ENCODE measurements at regions not wholly inside any gene's neighbourhood (a gene's known extent, or its start where the extent isn't known, plus 50 kb on each side); places are given as distances from the start of the nearest gene placed in this dataset.
"Not testable (repeated sequence)": the region's sequence is repeated elsewhere in the genome, so short reads cannot be mapped to it uniquely, and the experiment has no call there.

GRCh38 chr1:30172299-30172694 lies 551.1 kb downstream of the MATN1 start:
- H3K4me1 Mint-ChIP-seq (ENCODE audit: low read depth): no peaks in the 10 kb centered on the region
- H3K36me3 Mint-ChIP-seq (ENCODE audit: low read depth): no peaks in the 10 kb centered on the region
- intact Hi-C loops (cut with micrococcal nuclease): no loop called here
- no peak overlapping the region for H3K4me3 Mint-ChIP-seq
- no peak for DNase-seq (ENCODE audit: low spot score)
- H3K27ac Mint-ChIP-seq: no peak overlapping the region
- no peaks in the 10 kb centered on the region for H3K9me3 Mint-ChIP-seq
- H3K27me3 Mint-ChIP-seq (ENCODE audit: insufficient read depth): peaks cover 17% of the 10 kb centered on the region

DNA sequence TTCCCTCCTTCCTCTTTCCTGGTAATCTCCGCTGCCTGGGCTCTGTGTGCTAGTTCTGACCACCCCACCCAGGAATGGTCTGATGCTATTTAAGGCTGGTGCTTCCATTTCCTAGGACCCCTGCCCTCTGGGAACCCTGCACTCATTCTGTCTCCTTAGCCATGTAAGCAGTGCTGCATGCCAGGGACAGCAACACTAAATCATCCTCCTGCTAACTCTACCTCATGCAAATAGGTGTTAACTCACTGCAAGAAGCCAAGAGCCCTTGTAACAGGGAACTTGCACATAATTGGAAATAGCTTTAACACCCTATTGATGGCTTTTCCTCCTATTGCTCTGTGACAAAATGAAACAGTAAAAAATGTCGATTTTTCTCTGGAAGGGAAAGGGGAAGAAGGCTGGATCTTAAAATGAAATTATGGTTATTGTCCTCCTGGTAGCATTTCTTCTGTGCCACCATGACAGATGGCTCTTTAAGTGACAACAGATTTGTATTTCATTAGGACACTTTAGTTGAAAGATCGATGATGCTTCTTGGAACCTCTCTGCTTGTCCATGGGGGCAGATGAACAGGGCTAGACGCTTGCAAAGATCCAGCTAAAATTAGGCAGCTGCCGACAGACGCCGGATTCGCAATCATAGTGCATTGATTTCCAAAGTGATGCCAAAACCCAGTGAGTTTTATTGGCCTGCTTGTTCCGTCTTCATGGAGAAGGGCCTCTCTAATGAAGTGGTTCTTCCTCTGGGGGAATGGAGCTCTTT lies 551.7 kb downstream of the MATN1 start:
- no peaks in the 10 kb centered on the region for H3K4me1 Mint-ChIP-seq (ENCODE audit: low read depth)
- no peaks in the 10 kb centered on the region for H3K9me3 Mint-ChIP-seq
- H3K27ac Mint-ChIP-seq: no peak overlapping the region
- no peak for DNase-seq (ENCODE audit: low spot score)
- H3K27me3 Mint-ChIP-seq (ENCODE audit: insufficient read depth): peaks cover 21% of the 10 kb centered on the region
- no peak overlapping the region for H3K4me3 Mint-ChIP-seq
- no peaks in the 10 kb centered on the region for H3K36me3 Mint-ChIP-seq (ENCODE audit: low read depth)
- intact Hi-C loops (cut with micrococcal nuclease): no loop called here

DNA sequence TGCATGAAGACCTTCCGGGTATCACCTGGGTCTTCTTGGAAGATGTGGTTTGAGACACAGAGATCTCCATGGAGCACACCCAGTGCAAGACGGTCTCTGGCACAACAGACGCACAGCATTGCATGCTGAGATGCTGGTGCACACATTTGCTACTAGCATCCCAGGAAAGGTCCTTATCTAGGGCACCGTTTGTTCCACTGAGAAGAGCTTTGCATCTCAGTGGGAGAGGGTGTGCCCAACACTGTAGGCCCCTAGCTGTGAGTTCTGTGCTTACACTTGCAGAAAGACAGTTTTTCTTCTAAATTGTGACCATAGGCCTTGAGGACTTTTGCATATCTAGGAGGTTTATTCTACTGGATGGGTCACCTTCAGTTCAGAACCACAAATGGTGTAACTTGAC lies 554.1 kb downstream of the MATN1 start:
- peaks cover 29% of the 10 kb centered on the region for H3K27me3 Mint-ChIP-seq (ENCODE audit: insufficient read depth)
- DNase-seq (ENCODE audit: low spot score): no peak
- H3K4me3 Mint-ChIP-seq: no peak overlapping the region
- no peaks in the 10 kb centered on the region for H3K9me3 Mint-ChIP-seq
- intact Hi-C loops (cut with micrococcal nuclease): no loop called here
- no peak overlapping the region for H3K27ac Mint-ChIP-seq
- no peaks in the 10 kb centered on the region for H3K36me3 Mint-ChIP-seq (ENCODE audit: low read depth)
- no peaks in the 10 kb centered on the region for H3K4me1 Mint-ChIP-seq (ENCODE audit: low read depth)

- no peak overlapping the region for H3K4me3 Mint-ChIP-seq
Observed at GRCh38 chr1:30166174-30166573, 557.2 kb downstream of the MATN1 start.

DNA sequence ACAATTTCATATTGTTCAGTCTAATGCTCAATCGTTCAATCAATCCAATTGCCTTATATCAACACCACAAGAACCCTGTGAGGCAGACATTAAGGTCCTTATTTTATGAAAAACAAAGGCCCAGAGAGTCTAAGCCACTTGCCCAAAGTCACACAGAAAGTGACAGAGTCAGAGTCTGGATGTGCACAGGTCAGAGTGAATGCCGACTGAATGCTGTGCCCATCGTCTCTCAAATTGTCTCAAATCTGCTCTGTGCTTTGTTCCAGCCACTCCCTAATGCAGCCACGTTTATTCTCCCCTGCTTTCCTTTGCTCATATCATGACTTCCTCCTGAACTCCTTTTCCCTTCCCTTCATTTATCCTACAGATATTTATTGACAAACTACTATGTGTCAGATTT lies 558.3 kb downstream of the MATN1 start:
- intact Hi-C loops (cut with micrococcal nuclease): no loop called here
- DNase-seq (ENCODE audit: low spot score): no peak
- Mint-ChIP-seq H3K4me1 (ENCODE audit: low read depth) (no peaks in the 10 kb centered on the region), H3K9me3 (no peaks in the 10 kb centered on the region), H3K27me3 (ENCODE audit: insufficient read depth) (peaks cover 22% of the 10 kb centered on the region), H3K27ac (no peak overlapping the region), H3K4me3 (no peak overlapping the region), H3K36me3 (ENCODE audit: low read depth) (no peaks in the 10 kb centered on the region)

More at GRCh38 chr1:30166174-30166573, 557.2 kb downstream of the MATN1 start:
- peaks cover 22% of the 10 kb centered on the region for H3K27me3 Mint-ChIP-seq (ENCODE audit: insufficient read depth)
- no peaks in the 10 kb centered on the region for H3K9me3 Mint-ChIP-seq
- H3K36me3 Mint-ChIP-seq (ENCODE audit: low read depth): no peaks in the 10 kb centered on the region
- H3K4me1 Mint-ChIP-seq (ENCODE audit: low read depth): no peaks in the 10 kb centered on the region
- no peak for DNase-seq (ENCODE audit: low spot score)
- intact Hi-C loops (cut with micrococcal nuclease): no loop called here
- H3K27ac Mint-ChIP-seq: no peak overlapping the region

DNA sequence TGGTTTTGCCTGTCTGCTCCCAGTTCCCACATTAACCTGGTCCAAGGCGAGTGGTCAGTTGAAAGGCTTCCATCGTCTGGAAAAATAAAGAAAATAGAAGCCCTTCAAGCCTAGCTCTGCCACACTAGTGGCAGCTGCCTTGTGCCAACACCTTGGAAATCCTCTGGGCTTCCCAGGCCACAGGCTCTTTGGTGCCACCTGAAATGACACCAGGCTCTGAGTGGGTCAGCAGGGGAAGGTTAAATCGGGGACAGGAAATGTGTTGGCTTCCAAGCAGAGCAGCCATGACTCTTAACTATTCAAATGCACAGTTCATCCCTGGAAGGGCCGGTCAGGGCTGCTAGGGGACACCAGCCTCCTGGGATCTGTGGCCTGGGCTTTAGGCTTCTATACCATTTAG lies 558.7 kb downstream of the MATN1 start:
- Mint-ChIP-seq H3K4me1 (ENCODE audit: low read depth) (no peaks in the 10 kb centered on the region), H3K4me3 (no peak overlapping the region), H3K27me3 (ENCODE audit: insufficient read depth) (peaks cover 23% of the 10 kb centered on the region), H3K27ac (no peak overlapping the region), H3K36me3 (ENCODE audit: low read depth) (no peaks in the 10 kb centered on the region), H3K9me3 (no peaks in the 10 kb centered on the region)
- DNase-seq (ENCODE audit: low spot score): no peak
- intact Hi-C loops (cut with micrococcal nuclease): no loop called here

GRCh38 chr1:30162565-30162964 lies 560.8 kb downstream of the MATN1 start:
- Mint-ChIP-seq H3K27ac (no peak overlapping the region), H3K4me1 (ENCODE audit: low read depth) (no peaks in the 10 kb centered on the region), H3K36me3 (ENCODE audit: low read depth) (no peaks in the 10 kb centered on the region), H3K27me3 (ENCODE audit: insufficient read depth) (peaks cover 22% of the 10 kb centered on the region), H3K4me3 (no peak overlapping the region), H3K9me3 (no peaks in the 10 kb centered on the region)
- no peak for DNase-seq (ENCODE audit: low spot score)
- intact Hi-C loops (cut with micrococcal nuclease): no loop called here

GRCh38 chr1:30161953-30162352 lies 561.4 kb downstream of the MATN1 start:
- intact Hi-C loops (cut with micrococcal nuclease): no loop called here
- Mint-ChIP-seq H3K4me1 (ENCODE audit: low read depth) (no peaks in the 10 kb centered on the region), H3K9me3 (no peaks in the 10 kb centered on the region), H3K36me3 (ENCODE audit: low read depth) (no peaks in the 10 kb centered on the region), H3K27ac (no peak overlapping the region), H3K4me3 (no peak overlapping the region), H3K27me3 (ENCODE audit: insufficient read depth) (peaks cover 17% of the 10 kb centered on the region)
- no peak for DNase-seq (ENCODE audit: low spot score)

GRCh38 chr1:30160999-30161689 lies 562.2 kb downstream of the MATN1 start:
- H3K27me3 Mint-ChIP-seq (ENCODE audit: insufficient read depth): peaks cover 10% of the 10 kb centered on the region
- no peak for DNase-seq (ENCODE audit: low spot score)
- no peak overlapping the region for H3K27ac Mint-ChIP-seq
- intact Hi-C loops (cut with micrococcal nuclease): no loop called here
- no peaks in the 10 kb centered on the region for H3K9me3 Mint-ChIP-seq
- H3K4me3 Mint-ChIP-seq: no peak overlapping the region
- H3K36me3 Mint-ChIP-seq (ENCODE audit: low read depth): no peaks in the 10 kb centered on the region
- no peaks in the 10 kb centered on the region for H3K4me1 Mint-ChIP-seq (ENCODE audit: low read depth)

GRCh38 chr1:30159015-30159414 lies 564.4 kb downstream of the MATN1 start:
- H3K9me3 Mint-ChIP-seq: peaks cover 4% of the 10 kb centered on the region
- peaks cover 5% of the 10 kb centered on the region for H3K27me3 Mint-ChIP-seq (ENCODE audit: insufficient read depth)
- intact Hi-C loops (cut with micrococcal nuclease): no loop called here
- no peaks in the 10 kb centered on the region for H3K36me3 Mint-ChIP-seq (ENCODE audit: low read depth)
- no peak overlapping the region for H3K4me3 Mint-ChIP-seq
- no peaks in the 10 kb centered on the region for H3K4me1 Mint-ChIP-seq (ENCODE audit: low read depth)
- no peak for DNase-seq (ENCODE audit: low spot score)
- no peak overlapping the region for H3K27ac Mint-ChIP-seq

DNA sequence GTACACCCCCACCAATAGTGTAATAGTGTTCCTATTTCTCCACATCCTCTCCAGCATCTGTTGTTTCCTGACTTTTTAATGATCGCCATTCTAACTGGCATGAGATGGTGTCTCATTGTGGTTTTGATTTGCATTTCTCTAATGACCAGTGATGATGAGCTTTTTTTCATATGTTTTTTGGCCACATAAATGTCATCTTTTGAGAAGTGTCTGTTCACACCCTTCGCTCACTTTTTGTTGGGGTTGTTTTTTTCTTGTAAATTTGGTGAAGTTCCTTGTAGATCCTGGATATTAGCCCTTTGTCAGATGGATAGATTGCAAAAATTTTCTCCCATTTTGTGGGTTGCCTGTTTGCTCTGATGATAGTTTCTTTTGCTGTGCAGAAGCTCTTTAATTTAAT lies 567.7 kb downstream of the MATN1 start:
- H3K27ac Mint-ChIP-seq; H3K27me3 Mint-ChIP-seq (ENCODE audit: insufficient read depth); H3K4me3 Mint-ChIP-seq; intact Hi-C loops (cut with micrococcal nuclease); H3K4me1 Mint-ChIP-seq (ENCODE audit: low read depth); H3K9me3 Mint-ChIP-seq; H3K36me3 Mint-ChIP-seq (ENCODE audit: low read depth); DNase-seq (ENCODE audit: low spot score): not testable (repeated sequence)

DNA sequence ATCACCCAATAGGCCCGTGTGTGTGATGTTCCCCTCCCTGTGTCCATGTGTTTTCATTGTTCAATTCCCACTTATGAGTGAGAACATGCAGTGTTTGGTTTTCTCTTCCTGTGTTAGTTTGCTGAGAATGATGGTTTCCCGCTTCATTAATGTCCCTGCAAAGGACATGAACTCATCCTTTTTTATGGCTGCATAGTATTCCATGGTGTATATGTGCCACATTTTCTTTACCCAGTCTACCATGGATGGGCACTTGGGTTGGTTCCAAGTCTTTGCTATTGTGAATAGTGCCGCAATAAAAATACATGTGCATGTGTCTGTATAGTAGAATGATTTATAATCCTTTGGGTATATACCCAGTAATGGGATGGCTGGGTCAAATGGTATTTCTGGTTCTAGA lies 568.1 kb downstream of the MATN1 start:
- intact Hi-C loops (cut with micrococcal nuclease); H3K27me3 Mint-ChIP-seq (ENCODE audit: insufficient read depth); H3K4me3 Mint-ChIP-seq; H3K4me1 Mint-ChIP-seq (ENCODE audit: low read depth); DNase-seq (ENCODE audit: low spot score); H3K27ac Mint-ChIP-seq; H3K9me3 Mint-ChIP-seq; H3K36me3 Mint-ChIP-seq (ENCODE audit: low read depth): not testable (repeated sequence)

GRCh38 chr1:30153743-30154449 lies 569.5 kb downstream of the MATN1 start:
- intact Hi-C loops (cut with micrococcal nuclease): no loop called here
- Mint-ChIP-seq H3K27ac (no peak overlapping the region), H3K27me3 (ENCODE audit: insufficient read depth) (peaks cover 1% of the 10 kb centered on the region), H3K9me3 (peaks cover 10% of the 10 kb centered on the region), H3K36me3 (ENCODE audit: low read depth) (no peaks in the 10 kb centered on the region), H3K4me1 (ENCODE audit: low read depth) (no peaks in the 10 kb centered on the region), H3K4me3 (no peak overlapping the region)
- DNase-seq (ENCODE audit: low spot score): no peak

All from activated T-helper 1 cell treated with anti-CD3 and anti-CD28 coated beads, Interleukin-12 subunit alpha, Interleukin-12 subunit beta, Interleukin-2, Interleukin-4 antibody, amounts not matched to agents 30 ng/mL and 10 ng/mL and 1 ng/mL, durations not matched to agents 14 hours and 24 hours and 36 hours (primary cell).